ENCODE measurements at regions not wholly inside any gene's neighbourhood (a gene's known extent, or its start where the extent isn't known, plus 50 kb on each side); places are given as distances from the start of the nearest gene placed in this dataset.

DNA sequence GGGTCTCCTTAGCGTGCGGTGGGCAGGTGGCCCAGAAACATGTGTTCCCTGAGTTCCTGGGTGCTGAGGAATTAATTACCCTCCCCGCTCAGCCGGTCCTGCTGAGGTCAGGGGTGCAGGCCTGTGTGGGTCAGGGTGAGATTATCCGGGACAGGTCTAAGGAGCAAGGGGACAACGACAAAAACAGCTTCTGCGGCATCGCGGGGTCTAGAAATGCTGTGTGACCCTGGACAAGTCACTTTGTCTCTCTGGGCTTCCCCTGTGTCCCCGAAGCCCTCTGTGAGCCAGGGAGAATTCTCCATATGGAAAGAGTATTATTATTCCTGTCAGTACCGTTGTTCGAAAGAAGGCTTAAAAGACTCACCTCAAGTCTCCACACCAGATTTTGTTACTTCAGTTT, 186.1 kb downstream of the MN1 start:
- Histone ChIP-seq H3K4me3 (ENCODE audit: low read length in 3 of 3) (no peak overlapping the region), H3K36me3 (ENCODE audit: control insufficient read depth in 2 of 3, insufficient read depth in 3 of 3, low read length in 3 of 3) (no peaks in the 10 kb centered on the region), H3K9ac (ENCODE audit: low read length in 3 of 3) (no peak overlapping the region), H3K27ac (ENCODE audit: low read depth in 2 of 2, low read length in 2 of 2) (no peak overlapping the region), H3K27me3 (ENCODE audit: control insufficient read depth, insufficient read depth, low read length) (peaks cover 6% of the 10 kb centered on the region), H3K9me3 (ENCODE audit: control insufficient read depth in 2 of 3, insufficient read depth in 1 of 3, low read length in 3 of 3) (no peaks in the 10 kb centered on the region), H3K4me1 (ENCODE audit: control insufficient read depth in 2 of 3, insufficient read depth in 2 of 3, low read depth in 1 of 3, low read length in 3 of 3) (no peaks in the 10 kb centered on the region)
- intact Hi-C loops (cut with DNase I) = no loop called here
- TF ChIP-seq, protein P1, sequence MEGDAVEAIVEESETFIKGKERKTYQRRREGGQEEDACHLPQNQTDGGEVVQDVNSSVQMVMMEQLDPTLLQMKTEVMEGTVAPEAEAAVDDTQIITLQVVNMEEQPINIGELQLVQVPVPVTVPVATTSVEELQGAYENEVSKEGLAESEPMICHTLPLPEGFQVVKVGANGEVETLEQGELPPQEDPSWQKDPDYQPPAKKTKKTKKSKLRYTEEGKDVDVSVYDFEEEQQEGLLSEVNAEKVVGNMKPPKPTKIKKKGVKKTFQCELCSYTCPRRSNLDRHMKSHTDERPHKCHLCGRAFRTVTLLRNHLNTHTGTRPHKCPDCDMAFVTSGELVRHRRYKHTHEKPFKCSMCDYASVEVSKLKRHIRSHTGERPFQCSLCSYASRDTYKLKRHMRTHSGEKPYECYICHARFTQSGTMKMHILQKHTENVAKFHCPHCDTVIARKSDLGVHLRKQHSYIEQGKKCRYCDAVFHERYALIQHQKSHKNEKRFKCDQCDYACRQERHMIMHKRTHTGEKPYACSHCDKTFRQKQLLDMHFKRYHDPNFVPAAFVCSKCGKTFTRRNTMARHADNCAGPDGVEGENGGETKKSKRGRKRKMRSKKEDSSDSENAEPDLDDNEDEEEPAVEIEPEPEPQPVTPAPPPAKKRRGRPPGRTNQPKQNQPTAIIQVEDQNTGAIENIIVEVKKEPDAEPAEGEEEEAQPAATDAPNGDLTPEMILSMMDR (IDR thresholded peaks at IDR 0.05; ENCODE audit: borderline replicate concordance, extremely low read depth, insufficient read depth) = no peak
- FAIRE-seq (no peak), DNase-seq (no peak)

DNA sequence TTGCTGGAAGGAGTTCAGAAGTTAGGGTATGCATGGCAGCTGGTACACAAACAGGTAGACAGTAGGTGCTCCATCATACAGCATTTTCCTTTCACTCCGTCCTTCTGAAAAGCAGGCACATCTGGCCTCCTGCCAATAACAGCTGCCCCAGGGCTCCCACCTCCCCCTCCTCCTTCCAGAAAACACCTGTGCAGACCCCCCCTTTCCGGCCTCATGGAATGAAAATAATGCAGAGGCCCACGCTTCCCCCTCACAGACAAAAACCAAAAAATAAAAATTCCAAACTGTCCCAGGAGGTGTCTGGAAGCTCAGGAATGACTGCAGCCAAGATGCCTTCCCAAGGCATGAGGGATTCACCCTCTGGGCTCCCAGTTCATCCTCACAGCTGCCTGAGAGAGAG, 185.5 kb downstream of the MN1 start:
- TF ChIP-seq, protein P1 (IDR thresholded peaks at IDR 0.05; ENCODE audit: borderline replicate concordance, extremely low read depth, insufficient read depth) = no peak
- no peaks in the 10 kb centered on the region for H3K36me3 ChIP-seq (ENCODE audit: control insufficient read depth in 2 of 3, insufficient read depth in 3 of 3, low read length in 3 of 3)
- no peak overlapping the region for H3K4me3 ChIP-seq (ENCODE audit: low read length in 3 of 3)
- no peak overlapping the region for H3K27ac ChIP-seq (ENCODE audit: low read depth in 2 of 2, low read length in 2 of 2)
- no peak for FAIRE-seq
- no peak overlapping the region for H3K9ac ChIP-seq (ENCODE audit: low read length in 3 of 3)
- no peaks in the 10 kb centered on the region for H3K9me3 ChIP-seq (ENCODE audit: control insufficient read depth in 2 of 3, insufficient read depth in 1 of 3, low read length in 3 of 3)
- H3K4me1 ChIP-seq (ENCODE audit: control insufficient read depth in 2 of 3, insufficient read depth in 2 of 3, low read depth in 1 of 3, low read length in 3 of 3) = no peaks in the 10 kb centered on the region
- peaks cover 6% of the 10 kb centered on the region for H3K27me3 ChIP-seq (ENCODE audit: control insufficient read depth, insufficient read depth, low read length)
- intact Hi-C loops (cut with DNase I) = no loop called here
- no peak for DNase-seq

DNA sequence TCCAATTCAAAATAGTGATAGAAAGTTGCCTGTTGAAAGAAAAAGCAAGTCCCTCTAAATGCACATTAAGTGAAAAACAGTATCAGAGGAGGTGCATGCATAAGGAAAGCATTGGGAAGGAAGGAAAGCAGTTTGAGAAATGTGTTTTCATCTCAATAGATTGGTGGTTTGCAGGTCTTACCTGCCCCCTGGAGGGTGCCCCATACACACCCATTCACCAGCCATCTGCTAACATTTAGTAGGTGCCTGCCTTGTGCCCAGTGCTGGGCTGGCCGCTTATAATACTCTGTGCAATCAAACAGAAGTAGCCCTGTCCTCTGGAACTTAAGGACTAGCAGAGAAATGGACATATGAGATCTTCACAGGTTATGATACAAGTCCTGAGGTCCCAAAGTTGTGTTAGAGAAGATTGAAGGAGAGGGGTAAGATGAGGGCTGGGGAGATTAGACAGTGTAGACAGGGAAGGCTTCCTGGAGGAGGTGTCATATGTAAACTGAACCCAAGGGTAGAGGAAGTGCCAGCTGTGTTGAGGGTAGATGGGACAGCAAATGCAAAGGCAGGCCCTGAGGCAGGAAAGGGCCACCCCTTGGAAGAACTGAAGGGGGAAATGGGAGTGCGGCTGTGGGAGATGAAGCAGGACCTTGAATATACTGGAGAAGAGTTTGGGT, 184.2 kb downstream of the MN1 start:
- H3K27ac ChIP-seq (ENCODE audit: low read depth in 2 of 2, low read length in 2 of 2) = no peak overlapping the region
- DNase-seq = no peak
- H3K9ac ChIP-seq (ENCODE audit: low read length in 3 of 3) = no peak overlapping the region
- FAIRE-seq = no peak
- intact Hi-C loops (cut with DNase I) = no loop called here
- no peaks in the 10 kb centered on the region for H3K4me1 ChIP-seq (ENCODE audit: control insufficient read depth in 2 of 3, insufficient read depth in 2 of 3, low read depth in 1 of 3, low read length in 3 of 3)
- H3K9me3 ChIP-seq (ENCODE audit: control insufficient read depth in 2 of 3, insufficient read depth in 1 of 3, low read length in 3 of 3) = no peaks in the 10 kb centered on the region
- TF ChIP-seq, protein P1 (IDR thresholded peaks at IDR 0.05; ENCODE audit: borderline replicate concordance, extremely low read depth, insufficient read depth) = no peak
- H3K27me3 ChIP-seq (ENCODE audit: control insufficient read depth, insufficient read depth, low read length) = peaks cover 6% of the 10 kb centered on the region
- H3K4me3 ChIP-seq (ENCODE audit: low read length in 3 of 3) = no peak overlapping the region
- no peaks in the 10 kb centered on the region for H3K36me3 ChIP-seq (ENCODE audit: control insufficient read depth in 2 of 3, insufficient read depth in 3 of 3, low read length in 3 of 3)

Data from kidney (tissue), 13 donors.